ENCODE measurements at regions not wholly inside any gene's neighbourhood (a gene's known extent, or its start where the extent isn't known, plus 50 kb on each side); places are given as distances from the start of the nearest gene placed in this dataset.

GRCh38 chr17:56648321-56648720 lies 54.8 kb downstream of the NOG start:
- DNase-seq, result no peak

- no peak for DNase-seq
Observed at GRCh38 chr17:56648806-56649205, 55.3 kb downstream of the NOG start.

GRCh38 chr17:56652628-56653027 lies 59.1 kb downstream of the NOG start:
- no peak for DNase-seq

GRCh38 chr17:56653877-56654276 lies 60.4 kb downstream of the NOG start:
- peak; percentile 61 to 68 for DNase-seq

- no peak for DNase-seq
Observed at GRCh38 chr17:56656701-56657327, 63.3 kb downstream of the NOG start.

GRCh38 chr17:56658648-56659047 lies 65.1 kb downstream of the NOG start:
- no peak for DNase-seq

GRCh38 chr17:56659622-56660021 lies 66.1 kb downstream of the NOG start:
- no peak for DNase-seq

GRCh38 chr17:56661906-56662305 lies 68.4 kb downstream of the NOG start:
- no peak for DNase-seq

- DNase-seq, result no peak
Observed at GRCh38 chr17:56665864-56666263, 72.4 kb downstream of the NOG start.

- no peak for DNase-seq
Observed at GRCh38 chr17:56667925-56668458, 74.5 kb downstream of the NOG start.

GRCh38 chr17:56672195-56672594 lies 78.7 kb downstream of the NOG start:
- DNase-seq, result no peak

- no peak for DNase-seq
Observed at GRCh38 chr17:56674401-56674925, 81.0 kb downstream of the NOG start.

GRCh38 chr17:56675876-56676660 lies 82.6 kb downstream of the NOG start:
- no peak for DNase-seq

- no peak for DNase-seq
Observed at GRCh38 chr17:56676810-56677209, 83.3 kb downstream of the NOG start.

GRCh38 chr17:56678249-56679114 lies 85.0 kb downstream of the NOG start:
- DNase-seq, result peak in 1 of 2 experiments; percentile 32

- no peak for DNase-seq
Observed at GRCh38 chr17:56679115-56679776, 85.7 kb downstream of the NOG start.

- no peak for DNase-seq
Observed at GRCh38 chr17:56679777-56680422, 86.4 kb downstream of the NOG start.

GRCh38 chr17:56680676-56681075 lies 87.2 kb downstream of the NOG start:
- no peak for DNase-seq

GRCh38 chr17:56681561-56682266 lies 88.2 kb downstream of the NOG start:
- peak in 1 of 2 experiments; percentile 35 for DNase-seq

- no peak for DNase-seq
Observed at GRCh38 chr17:56688151-56688550, 94.7 kb downstream of the NOG start.

Data from activated T-cell treated with anti-CD3 and anti-CD28 coated beads, Interleukin-2, amount 50 U/mL, for 48 hours (primary cell).